Glutamatergic neuron (in vitro differentiated cells): ENCODE measurements at regions not wholly inside any gene's neighbourhood (a gene's known extent, or its start where the extent isn't known, plus 50 kb on each side); places are given as distances from the start of the nearest gene placed in this dataset.
"Not testable (repeated sequence)": the region's sequence is repeated elsewhere in the genome, so short reads cannot be mapped to it uniquely, and the experiment has no call there.

Source experiments
- DNase-seq: peaks from one replicate; pipeline ENCODE4 v3.0.0; 2022
- H3K27ac Mint-ChIP-seq: one replicate; pipeline ENCODE4 v1.8.0; 2020; ENCODE audit warnings: mild to moderate bottlenecking, mixed read lengths, inconsistent platforms; ENCODE audit not compliant: unreplicated experiment
- H3K27me3 Mint-ChIP-seq: one replicate; pipeline ENCODE4 v1.8.0; 2020; ENCODE audit warnings: mild to moderate bottlenecking, moderate library complexity, mixed read lengths, inconsistent platforms; ENCODE audit not compliant: unreplicated experiment
- H3K36me3 Mint-ChIP-seq: one replicate; pipeline ENCODE4 v1.8.0; 2020; ENCODE audit warnings: mild to moderate bottlenecking, mixed read lengths, inconsistent platforms; ENCODE audit not compliant: unreplicated experiment
- H3K4me1 Mint-ChIP-seq: one replicate; pipeline ENCODE4 v1.8.0; 2020; ENCODE audit warnings: mild to moderate bottlenecking, low read depth, mixed read lengths, inconsistent platforms; ENCODE audit not compliant: unreplicated experiment
- H3K4me3 Mint-ChIP-seq: one replicate; pipeline ENCODE4 v1.8.0; 2020; ENCODE audit warnings: mild to moderate bottlenecking, mixed read lengths, inconsistent platforms; ENCODE audit not compliant: unreplicated experiment
- H3K9me3 Mint-ChIP-seq: one replicate; pipeline ENCODE4 v1.8.0; 2020; ENCODE audit warnings: mild to moderate bottlenecking, moderate library complexity, mixed read lengths, inconsistent platforms; ENCODE audit not compliant: unreplicated experiment
- TF ChIP-seq, protein P1 (sequence below): fragments of 200-600 bp; sonication (generic); IDR thresholded peaks from one replicate; pipeline ENCODE4 v1.5.0; 2021; ENCODE audit not compliant: partially characterized antibody, unreplicated experiment

- Mint-ChIP-seq H3K9me3 (no peaks in the 10 kb centered on the region), H3K36me3 (no peaks in the 10 kb centered on the region), H3K4me3 (no peak overlapping the region), H3K27me3 (no peaks in the 10 kb centered on the region), H3K27ac (no peak overlapping the region), H3K4me1 (no peaks in the 10 kb centered on the region)
- TF ChIP-seq, protein P1, sequence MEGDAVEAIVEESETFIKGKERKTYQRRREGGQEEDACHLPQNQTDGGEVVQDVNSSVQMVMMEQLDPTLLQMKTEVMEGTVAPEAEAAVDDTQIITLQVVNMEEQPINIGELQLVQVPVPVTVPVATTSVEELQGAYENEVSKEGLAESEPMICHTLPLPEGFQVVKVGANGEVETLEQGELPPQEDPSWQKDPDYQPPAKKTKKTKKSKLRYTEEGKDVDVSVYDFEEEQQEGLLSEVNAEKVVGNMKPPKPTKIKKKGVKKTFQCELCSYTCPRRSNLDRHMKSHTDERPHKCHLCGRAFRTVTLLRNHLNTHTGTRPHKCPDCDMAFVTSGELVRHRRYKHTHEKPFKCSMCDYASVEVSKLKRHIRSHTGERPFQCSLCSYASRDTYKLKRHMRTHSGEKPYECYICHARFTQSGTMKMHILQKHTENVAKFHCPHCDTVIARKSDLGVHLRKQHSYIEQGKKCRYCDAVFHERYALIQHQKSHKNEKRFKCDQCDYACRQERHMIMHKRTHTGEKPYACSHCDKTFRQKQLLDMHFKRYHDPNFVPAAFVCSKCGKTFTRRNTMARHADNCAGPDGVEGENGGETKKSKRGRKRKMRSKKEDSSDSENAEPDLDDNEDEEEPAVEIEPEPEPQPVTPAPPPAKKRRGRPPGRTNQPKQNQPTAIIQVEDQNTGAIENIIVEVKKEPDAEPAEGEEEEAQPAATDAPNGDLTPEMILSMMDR = no peak
- no peak for DNase-seq
Observed at GRCh38 chr12:107196681-107197080, 103.3 kb upstream of the CRY1 start.

DNA sequence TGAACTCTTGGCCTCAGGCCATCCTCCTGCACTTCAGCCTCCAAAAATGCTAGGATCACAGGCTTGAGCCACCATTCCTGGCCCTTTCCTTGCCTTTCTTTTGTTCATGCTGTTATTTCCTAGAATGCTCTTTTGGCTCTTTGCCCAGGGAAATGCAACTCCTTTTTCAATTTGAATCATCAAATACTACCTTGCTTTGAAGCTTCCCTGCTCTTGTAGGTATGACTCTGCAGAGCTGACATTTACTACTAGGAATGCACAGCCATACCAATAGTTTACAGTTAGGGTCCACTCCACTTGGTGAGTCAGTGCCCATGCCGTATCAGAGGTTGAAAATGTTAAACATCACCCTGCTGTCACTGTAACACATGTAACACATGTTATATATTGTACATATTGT lies 107.0 kb upstream of the CRY1 start:
- H3K4me3 Mint-ChIP-seq = no peak overlapping the region
- no peaks in the 10 kb centered on the region for H3K36me3 Mint-ChIP-seq
- TF ChIP-seq, protein P1 = no peak
- no peaks in the 10 kb centered on the region for H3K9me3 Mint-ChIP-seq
- no peak overlapping the region for H3K27ac Mint-ChIP-seq
- H3K27me3 Mint-ChIP-seq = no peaks in the 10 kb centered on the region
- no peaks in the 10 kb centered on the region for H3K4me1 Mint-ChIP-seq
- no peak for DNase-seq

- Mint-ChIP-seq H3K9me3 (no peaks in the 10 kb centered on the region), H3K27me3 (peaks cover 2% of the 10 kb centered on the region), H3K4me3 (no peak overlapping the region), H3K4me1 (no peaks in the 10 kb centered on the region), H3K27ac (no peak overlapping the region), H3K36me3 (no peaks in the 10 kb centered on the region)
- DNase-seq = no peak
- TF ChIP-seq, protein P1 = no peak
Observed at GRCh38 chr12:107207931-107208525, 114.7 kb upstream of the CRY1 start.

- H3K9me3 Mint-ChIP-seq, H3K27ac Mint-ChIP-seq, DNase-seq, H3K27me3 Mint-ChIP-seq, H3K4me1 Mint-ChIP-seq, H3K36me3 Mint-ChIP-seq, H3K4me3 Mint-ChIP-seq: not testable (repeated sequence)
Observed at GRCh38 chr12:107209700-107210099, 116.4 kb upstream of the CRY1 start.

GRCh38 chr12:107214373-107214773 lies 121.0 kb upstream of the CRY1 start:
- not testable (repeated sequence) for H3K36me3 Mint-ChIP-seq, H3K4me3 Mint-ChIP-seq, H3K9me3 Mint-ChIP-seq, H3K4me1 Mint-ChIP-seq, DNase-seq, H3K27ac Mint-ChIP-seq, H3K27me3 Mint-ChIP-seq

- not testable (repeated sequence) for H3K4me1 Mint-ChIP-seq, H3K27me3 Mint-ChIP-seq, DNase-seq, H3K4me3 Mint-ChIP-seq, H3K27ac Mint-ChIP-seq, H3K9me3 Mint-ChIP-seq, H3K36me3 Mint-ChIP-seq
Observed at GRCh38 chr12:107216411-107216810, 123.1 kb upstream of the CRY1 start.

- Mint-ChIP-seq H3K4me1 (peaks cover 5% of the 10 kb centered on the region), H3K27me3 (no peaks in the 10 kb centered on the region), H3K36me3 (peaks cover 4% of the 10 kb centered on the region), H3K9me3 (no peaks in the 10 kb centered on the region), H3K27ac (no peak overlapping the region), H3K4me3 (no peak overlapping the region)
- DNase-seq = no peak
- TF ChIP-seq, protein P1 = no peak
Observed at GRCh38 chr12:107219301-107219700, 126.0 kb upstream of the CRY1 start.
